ENCODE measurements at regions not wholly inside any gene's neighbourhood (a gene's known extent, or its start where the extent isn't known, plus 50 kb on each side); places are given as distances from the start of the nearest gene placed in this dataset.
"Not testable (repeated sequence)": the region's sequence is repeated elsewhere in the genome, so short reads cannot be mapped to it uniquely, and the experiment has no call there.

GRCh38 chr4:124939908-124940307, 227.4 kb upstream of the ANKRD50 start:
- DNase-seq = peak; percentile 13

- no peak for DNase-seq
These were observed 226.3 kb upstream of the ANKRD50 start for GRCh38 chr4:124938836-124939235.

GRCh38 chr4:124937993-124938392, 225.5 kb upstream of the ANKRD50 start:
- peak; percentile 35 for DNase-seq

- DNase-seq = peak; percentile 68
These were observed 223.9 kb upstream of the ANKRD50 start for GRCh38 chr4:124936427-124936826.

GRCh38 chr4:124934916-124935315, 222.4 kb upstream of the ANKRD50 start:
- no peak for DNase-seq

- no peak for DNase-seq
These were observed 221.0 kb upstream of the ANKRD50 start for GRCh38 chr4:124933521-124933920.

GRCh38 chr4:124932447-124932846, 219.9 kb upstream of the ANKRD50 start:
- DNase-seq = no peak

- no peak for DNase-seq
These were observed 218.5 kb upstream of the ANKRD50 start for GRCh38 chr4:124931050-124931449.

GRCh38 chr4:124922748-124923147, 210.2 kb upstream of the ANKRD50 start:
- DNase-seq = not testable (repeated sequence)

- no peak for DNase-seq
These were observed 206.1 kb upstream of the ANKRD50 start for GRCh38 chr4:124918559-124919122.

GRCh38 chr4:124915073-124915472, 202.5 kb upstream of the ANKRD50 start:
- DNase-seq = no peak

- DNase-seq = no peak
These were observed 200.7 kb upstream of the ANKRD50 start for GRCh38 chr4:124913237-124913636.

GRCh38 chr4:124910327-124910726, 197.8 kb upstream of the ANKRD50 start:
- no peak for DNase-seq

GRCh38 chr4:124907881-124908280, 195.3 kb upstream of the ANKRD50 start:
- no peak for DNase-seq

GRCh38 chr4:124905441-124905840, 192.9 kb upstream of the ANKRD50 start:
- DNase-seq = no peak

- DNase-seq = peak; percentile 57
These were observed 192.3 kb upstream of the ANKRD50 start for GRCh38 chr4:124904723-124905388.

GRCh38 chr4:124903995-124904722, 191.6 kb upstream of the ANKRD50 start:
- DNase-seq = peak; percentile 71

GRCh38 chr4:124902001-124902515, 189.5 kb upstream of the ANKRD50 start:
- peak; percentile 19 for DNase-seq

- no peak for DNase-seq
These were observed 187.5 kb upstream of the ANKRD50 start for GRCh38 chr4:124899997-124900396.

GRCh38 chr4:124890522-124890921, 178.0 kb upstream of the ANKRD50 start:
- DNase-seq = no peak

GRCh38 chr4:124887739-124888138, 175.2 kb upstream of the ANKRD50 start:
- DNase-seq = no peak

- no peak for DNase-seq
These were observed 171.8 kb upstream of the ANKRD50 start for GRCh38 chr4:124884316-124884715.

- no peak for DNase-seq
These were observed 171.1 kb upstream of the ANKRD50 start for GRCh38 chr4:124883632-124884031.

GRCh38 chr4:124879195-124879594, 166.7 kb upstream of the ANKRD50 start:
- DNase-seq = no peak
